GM12872 (cell line): ENCODE measurements at regions not wholly inside any gene's neighbourhood (a gene's known extent, or its start where the extent isn't known, plus 50 kb on each side); places are given as distances from the start of the nearest gene placed in this dataset.

Experiments
- CTCF ChIP-seq: IDR thresholded peaks from 3 replicates; pipeline ENCODE4 v1.5.1; 2011; ENCODE audit warnings: low read depth, mild to moderate bottlenecking, low read length, moderate library complexity; ENCODE audit not compliant: insufficient read depth

GRCh38 chr18:37702841-37703240 is 137.2 kb upstream of the CELF4 start:
- no peak for TF ChIP-seq CTCF

GRCh38 chr18:37701967-37702366 is 136.4 kb upstream of the CELF4 start:
- no peak for TF ChIP-seq CTCF

DNA sequence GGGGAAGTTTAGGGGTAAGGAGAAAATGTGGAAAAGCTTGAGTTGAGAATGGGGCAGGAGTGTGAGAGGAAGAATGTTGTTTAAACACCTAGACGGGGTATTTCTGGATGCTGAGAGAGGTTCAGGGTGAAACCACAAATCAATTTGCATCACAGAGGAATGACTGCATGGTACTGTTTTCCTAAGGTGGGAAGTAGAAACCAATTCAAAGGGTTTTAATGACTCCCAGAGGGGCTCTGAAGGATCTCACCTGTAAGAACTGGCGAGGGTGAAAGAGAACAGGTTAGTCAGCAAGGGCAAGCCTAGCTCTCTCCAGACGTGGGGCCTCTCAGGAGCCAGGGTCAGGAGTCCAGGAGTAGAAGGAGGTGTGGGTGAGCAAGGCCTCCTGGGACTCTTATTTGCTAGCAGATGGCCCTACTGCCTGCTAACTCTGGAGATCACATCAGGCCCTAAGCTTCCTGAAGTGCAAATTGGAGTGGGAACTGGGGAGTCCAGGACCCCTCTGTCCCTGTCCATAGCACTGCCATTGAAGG is 133.0 kb upstream of the CELF4 start:
- no peak for TF ChIP-seq CTCF

GRCh38 chr18:37694516-37694915 is 128.9 kb upstream of the CELF4 start:
- TF ChIP-seq CTCF = no peak

- no peak for TF ChIP-seq CTCF
Measured at GRCh38 chr18:37691162-37691561, 125.6 kb upstream of the CELF4 start.

GRCh38 chr18:37689841-37690240 is 124.2 kb upstream of the CELF4 start:
- TF ChIP-seq CTCF = no peak

- no peak for TF ChIP-seq CTCF
Measured at GRCh38 chr18:37684590-37684989, 119.0 kb upstream of the CELF4 start.
